DND-41 (cell line): ENCODE measurements at regions not wholly inside any gene's neighbourhood (a gene's known extent, or its start where the extent isn't known, plus 50 kb on each side); places are given as distances from the start of the nearest gene placed in this dataset.

Source experiments
- EZH2 ChIP-seq: IDR thresholded peaks from 3 replicates; pipeline ENCODE4 v1.6.1; 2012; ENCODE audit warnings: borderline replicate concordance, low read depth, mild to moderate bottlenecking, moderate library complexity, low read length, inconsistent platforms; ENCODE audit not compliant: severe bottlenecking
- TF ChIP-seq, protein P1 (sequence below): IDR thresholded peaks from 2 replicates; pipeline ENCODE4 v1.5.1; 2012; ENCODE audit warnings: borderline replicate concordance, low read length, moderate library complexity, mild to moderate bottlenecking; ENCODE audit not compliant: poor library complexity, severe bottlenecking; ENCODE audit errors: extremely low read depth

DNA sequence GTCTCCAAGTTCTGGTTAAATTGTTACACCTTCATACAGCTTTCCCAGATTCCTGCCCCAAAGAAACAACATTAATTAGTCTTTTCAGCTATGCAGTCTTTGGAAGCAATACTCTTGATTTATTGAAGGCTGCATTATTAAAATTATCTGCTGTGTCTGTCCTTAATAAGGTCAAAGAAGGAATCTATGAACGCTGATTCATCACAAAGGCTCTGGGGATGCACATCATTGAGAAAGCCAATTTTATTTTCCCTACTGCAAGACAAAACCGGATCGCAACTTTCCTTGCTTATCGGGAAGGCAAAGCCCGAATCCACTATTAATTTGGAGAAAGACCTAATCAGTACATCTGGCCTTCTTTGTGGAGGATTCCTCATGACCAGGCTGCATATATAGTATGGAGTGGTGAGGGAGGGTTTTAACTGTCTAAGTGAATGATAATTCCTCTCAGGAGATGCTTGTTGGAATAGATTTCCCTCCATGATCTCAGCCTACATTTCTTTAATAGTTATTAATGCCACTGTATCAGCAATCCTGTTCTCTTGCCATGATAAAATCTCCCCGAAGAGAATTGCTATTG, 224.6 kb downstream of the PIK3C3 start:
- TF ChIP-seq, protein P1, sequence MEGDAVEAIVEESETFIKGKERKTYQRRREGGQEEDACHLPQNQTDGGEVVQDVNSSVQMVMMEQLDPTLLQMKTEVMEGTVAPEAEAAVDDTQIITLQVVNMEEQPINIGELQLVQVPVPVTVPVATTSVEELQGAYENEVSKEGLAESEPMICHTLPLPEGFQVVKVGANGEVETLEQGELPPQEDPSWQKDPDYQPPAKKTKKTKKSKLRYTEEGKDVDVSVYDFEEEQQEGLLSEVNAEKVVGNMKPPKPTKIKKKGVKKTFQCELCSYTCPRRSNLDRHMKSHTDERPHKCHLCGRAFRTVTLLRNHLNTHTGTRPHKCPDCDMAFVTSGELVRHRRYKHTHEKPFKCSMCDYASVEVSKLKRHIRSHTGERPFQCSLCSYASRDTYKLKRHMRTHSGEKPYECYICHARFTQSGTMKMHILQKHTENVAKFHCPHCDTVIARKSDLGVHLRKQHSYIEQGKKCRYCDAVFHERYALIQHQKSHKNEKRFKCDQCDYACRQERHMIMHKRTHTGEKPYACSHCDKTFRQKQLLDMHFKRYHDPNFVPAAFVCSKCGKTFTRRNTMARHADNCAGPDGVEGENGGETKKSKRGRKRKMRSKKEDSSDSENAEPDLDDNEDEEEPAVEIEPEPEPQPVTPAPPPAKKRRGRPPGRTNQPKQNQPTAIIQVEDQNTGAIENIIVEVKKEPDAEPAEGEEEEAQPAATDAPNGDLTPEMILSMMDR, result no peak
- TF ChIP-seq EZH2, result no peak
